A673 (cell line): ENCODE measurements at regions not wholly inside any gene's neighbourhood (a gene's known extent, or its start where the extent isn't known, plus 50 kb on each side); places are given as distances from the start of the nearest gene placed in this dataset.

ENCODE experiments used
- EZH2 ChIP-seq: fragments of 200-600 bp; sonication (generic); IDR thresholded peaks from 2 replicates; pipeline ENCODE4 v1.6.1; 2017; ENCODE audit warnings: borderline replicate concordance, low read depth, mild to moderate bottlenecking, mixed read lengths, antibody characterized with exemption, low read length; ENCODE audit not compliant: poor library complexity, severe bottlenecking
- TF ChIP-seq, protein P1 (sequence below): fragments of 300-800, 200-600 bp; sonication (generic); conservative IDR thresholded peaks from 2 replicates; pipeline ENCODE4 v1.5.1; 2017; ENCODE audit warnings: low read depth, mild to moderate bottlenecking, antibody characterized with exemption, low read length, moderate library complexity, mixed read lengths

DNA sequence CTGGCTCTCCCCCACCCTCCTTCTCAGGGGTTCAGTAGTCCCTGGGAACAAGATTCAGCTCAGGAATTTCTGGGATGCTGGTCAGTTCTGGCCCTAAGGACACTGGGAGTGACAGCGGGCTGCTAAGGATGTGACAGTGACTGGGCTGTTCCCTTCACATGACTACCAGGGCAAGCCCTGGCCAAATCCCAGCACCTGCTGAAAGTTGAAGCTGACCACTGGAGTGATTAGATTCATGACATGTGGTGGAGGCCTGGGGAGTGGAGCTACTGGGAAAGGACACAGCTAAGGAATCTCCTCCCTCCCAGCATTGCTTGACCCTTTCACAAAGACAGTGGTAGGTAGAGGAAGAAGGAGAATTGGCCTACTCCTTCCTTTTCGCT lies 204.9 kb downstream of the DAD1 start:
- TF ChIP-seq, protein P1, sequence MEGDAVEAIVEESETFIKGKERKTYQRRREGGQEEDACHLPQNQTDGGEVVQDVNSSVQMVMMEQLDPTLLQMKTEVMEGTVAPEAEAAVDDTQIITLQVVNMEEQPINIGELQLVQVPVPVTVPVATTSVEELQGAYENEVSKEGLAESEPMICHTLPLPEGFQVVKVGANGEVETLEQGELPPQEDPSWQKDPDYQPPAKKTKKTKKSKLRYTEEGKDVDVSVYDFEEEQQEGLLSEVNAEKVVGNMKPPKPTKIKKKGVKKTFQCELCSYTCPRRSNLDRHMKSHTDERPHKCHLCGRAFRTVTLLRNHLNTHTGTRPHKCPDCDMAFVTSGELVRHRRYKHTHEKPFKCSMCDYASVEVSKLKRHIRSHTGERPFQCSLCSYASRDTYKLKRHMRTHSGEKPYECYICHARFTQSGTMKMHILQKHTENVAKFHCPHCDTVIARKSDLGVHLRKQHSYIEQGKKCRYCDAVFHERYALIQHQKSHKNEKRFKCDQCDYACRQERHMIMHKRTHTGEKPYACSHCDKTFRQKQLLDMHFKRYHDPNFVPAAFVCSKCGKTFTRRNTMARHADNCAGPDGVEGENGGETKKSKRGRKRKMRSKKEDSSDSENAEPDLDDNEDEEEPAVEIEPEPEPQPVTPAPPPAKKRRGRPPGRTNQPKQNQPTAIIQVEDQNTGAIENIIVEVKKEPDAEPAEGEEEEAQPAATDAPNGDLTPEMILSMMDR, result no peak
- no peak for TF ChIP-seq EZH2
